Esophagus muscularis mucosa (tissue), 3 donors: ENCODE measurements at regions not wholly inside any gene's neighbourhood (a gene's known extent, or its start where the extent isn't known, plus 50 kb on each side); places are given as distances from the start of the nearest gene placed in this dataset.
"Not testable (repeated sequence)": the region's sequence is repeated elsewhere in the genome, so short reads cannot be mapped to it uniquely, and the experiment has no call there.

ENCODE experiments used
- POLR2A ChIP-seq: fragments of 450-650 bp; IDR thresholded peaks from one replicate; pipeline ENCODE4 v1.6.1; 2017; ENCODE audit warnings: antibody characterized with exemption, moderate library complexity, mild to moderate bottlenecking, low read depth
- POLR2AphosphoS5 ChIP-seq, 2 donors: sonication (generic); formaldehyde crosslinking; IDR thresholded peaks; one replicate each; pipeline ENCODE4 v1.6.1; 2017; ENCODE audit warnings: antibody characterized with exemption in 2 of 2
- TF ChIP-seq, protein P1 (sequence below), 3 experiments: fragments of 200-600 bp in 2 of 3; fragments of 450-650 bp in 1 of 3; sonication (generic) in 2 of 3; IDR thresholded peaks; one replicate each; pipeline ENCODE4 v1.5.1; 2017 to 2019; ENCODE audit warnings: antibody characterized with exemption in 3 of 3, mild to moderate bottlenecking in 2 of 3, moderate library complexity in 1 of 3

DNA sequence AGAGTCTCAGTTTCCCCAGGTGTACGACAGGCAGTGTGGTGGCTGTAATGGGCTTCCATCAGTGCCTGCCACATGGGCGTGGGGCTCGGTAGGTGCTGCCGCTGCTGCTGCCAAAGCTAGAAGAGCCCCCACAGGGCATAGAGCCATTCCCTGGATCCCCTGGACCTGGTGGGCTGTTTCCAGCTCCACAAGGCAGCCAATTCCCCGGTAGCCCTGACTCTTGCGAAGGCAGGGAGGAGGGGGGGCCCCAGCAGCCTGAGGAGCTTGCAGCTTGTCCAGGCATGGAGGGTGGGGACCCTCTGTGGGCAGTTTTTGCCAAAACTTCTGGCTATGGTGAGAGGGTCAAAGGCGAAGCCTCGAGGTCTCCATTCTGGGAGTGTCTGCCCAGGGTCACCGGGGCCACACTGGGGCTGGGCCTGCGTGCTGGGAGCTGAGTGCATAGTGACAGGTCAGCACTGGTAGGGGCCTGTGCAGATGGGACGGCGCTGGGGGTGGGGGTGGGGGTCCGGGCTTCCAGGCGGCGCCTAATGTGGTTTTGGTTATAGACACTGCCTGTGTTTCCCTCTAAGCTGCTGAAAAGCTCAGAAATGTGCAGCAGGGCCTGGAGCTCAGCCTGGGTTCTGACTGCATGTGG lies 56.8 kb upstream of the METTL9 start:
- TF ChIP-seq POLR2AphosphoS5 (IDR thresholded peaks at IDR 0.05); POLR2A: not testable (repeated sequence)
- TF ChIP-seq, protein P1, sequence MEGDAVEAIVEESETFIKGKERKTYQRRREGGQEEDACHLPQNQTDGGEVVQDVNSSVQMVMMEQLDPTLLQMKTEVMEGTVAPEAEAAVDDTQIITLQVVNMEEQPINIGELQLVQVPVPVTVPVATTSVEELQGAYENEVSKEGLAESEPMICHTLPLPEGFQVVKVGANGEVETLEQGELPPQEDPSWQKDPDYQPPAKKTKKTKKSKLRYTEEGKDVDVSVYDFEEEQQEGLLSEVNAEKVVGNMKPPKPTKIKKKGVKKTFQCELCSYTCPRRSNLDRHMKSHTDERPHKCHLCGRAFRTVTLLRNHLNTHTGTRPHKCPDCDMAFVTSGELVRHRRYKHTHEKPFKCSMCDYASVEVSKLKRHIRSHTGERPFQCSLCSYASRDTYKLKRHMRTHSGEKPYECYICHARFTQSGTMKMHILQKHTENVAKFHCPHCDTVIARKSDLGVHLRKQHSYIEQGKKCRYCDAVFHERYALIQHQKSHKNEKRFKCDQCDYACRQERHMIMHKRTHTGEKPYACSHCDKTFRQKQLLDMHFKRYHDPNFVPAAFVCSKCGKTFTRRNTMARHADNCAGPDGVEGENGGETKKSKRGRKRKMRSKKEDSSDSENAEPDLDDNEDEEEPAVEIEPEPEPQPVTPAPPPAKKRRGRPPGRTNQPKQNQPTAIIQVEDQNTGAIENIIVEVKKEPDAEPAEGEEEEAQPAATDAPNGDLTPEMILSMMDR (IDR thresholded peaks at IDR 0.05), result not testable (repeated sequence)
